Lower leg skin (tissue), 3 donors: ENCODE measurements at regions not wholly inside any gene's neighbourhood (a gene's known extent, or its start where the extent isn't known, plus 50 kb on each side); places are given as distances from the start of the nearest gene placed in this dataset.

Experiments
- POLR2A ChIP-seq, 2 donors: fragments of 450-650 bp; IDR thresholded peaks; one replicate each; pipeline ENCODE4 v1.6.1; 2016 to 2017; ENCODE audit warnings: antibody characterized with exemption in 2 of 2, mild to moderate bottlenecking in 1 of 2, moderate library complexity in 1 of 2
- TF ChIP-seq, protein P1 (sequence below), 3 donors: fragments of 450-650 bp; IDR thresholded peaks; one replicate each; pipeline ENCODE4 v1.5.1; 2016; ENCODE audit warnings: antibody characterized with exemption in 3 of 3, mild to moderate bottlenecking in 3 of 3, moderate library complexity in 2 of 3

DNA sequence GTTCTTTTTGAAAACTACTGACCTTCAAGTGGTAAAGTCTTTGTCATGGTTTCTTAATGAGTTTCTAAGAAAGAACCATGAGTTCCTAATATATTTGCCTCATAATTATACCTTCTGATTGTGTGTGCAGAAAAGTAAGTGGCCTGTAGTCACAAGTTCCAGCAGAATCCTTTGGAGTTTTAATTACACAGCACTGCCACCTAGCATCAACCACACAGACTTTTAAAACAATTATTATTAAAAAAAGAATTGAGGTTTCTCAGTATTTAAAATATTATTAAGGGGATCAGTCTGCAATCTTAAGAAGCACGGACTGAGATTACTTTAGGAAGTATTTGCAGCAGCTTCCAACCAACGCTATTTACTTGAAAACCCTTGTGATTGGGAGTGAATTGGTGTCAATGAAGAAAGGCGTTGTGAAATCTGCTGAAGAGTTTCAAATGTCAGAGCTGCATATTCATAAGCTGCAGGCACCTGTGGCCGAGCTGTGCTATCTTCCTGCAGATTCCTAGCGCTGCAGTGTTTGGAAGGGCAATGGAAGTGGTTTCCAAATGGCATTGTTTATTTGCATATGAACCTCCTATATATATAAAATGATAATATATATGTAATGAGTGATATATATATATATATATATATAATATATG, 1074.2 kb upstream of the WWC1 start:
- TF ChIP-seq, protein P1, sequence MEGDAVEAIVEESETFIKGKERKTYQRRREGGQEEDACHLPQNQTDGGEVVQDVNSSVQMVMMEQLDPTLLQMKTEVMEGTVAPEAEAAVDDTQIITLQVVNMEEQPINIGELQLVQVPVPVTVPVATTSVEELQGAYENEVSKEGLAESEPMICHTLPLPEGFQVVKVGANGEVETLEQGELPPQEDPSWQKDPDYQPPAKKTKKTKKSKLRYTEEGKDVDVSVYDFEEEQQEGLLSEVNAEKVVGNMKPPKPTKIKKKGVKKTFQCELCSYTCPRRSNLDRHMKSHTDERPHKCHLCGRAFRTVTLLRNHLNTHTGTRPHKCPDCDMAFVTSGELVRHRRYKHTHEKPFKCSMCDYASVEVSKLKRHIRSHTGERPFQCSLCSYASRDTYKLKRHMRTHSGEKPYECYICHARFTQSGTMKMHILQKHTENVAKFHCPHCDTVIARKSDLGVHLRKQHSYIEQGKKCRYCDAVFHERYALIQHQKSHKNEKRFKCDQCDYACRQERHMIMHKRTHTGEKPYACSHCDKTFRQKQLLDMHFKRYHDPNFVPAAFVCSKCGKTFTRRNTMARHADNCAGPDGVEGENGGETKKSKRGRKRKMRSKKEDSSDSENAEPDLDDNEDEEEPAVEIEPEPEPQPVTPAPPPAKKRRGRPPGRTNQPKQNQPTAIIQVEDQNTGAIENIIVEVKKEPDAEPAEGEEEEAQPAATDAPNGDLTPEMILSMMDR (IDR thresholded peaks at IDR 0.05): no peak
- no peak for TF ChIP-seq POLR2A (IDR thresholded peaks at IDR 0.05)
